WTC11 (cell line): ENCODE measurements at regions not wholly inside any gene's neighbourhood (a gene's known extent, or its start where the extent isn't known, plus 50 kb on each side); places are given as distances from the start of the nearest gene placed in this dataset.

Source experiments
- CREM ChIP-seq: sonication (generic); formaldehyde crosslinking; IDR thresholded peaks from 2 replicates; pipeline ENCODE4 v1.8.1; 2022; ENCODE audit warnings: mild to moderate bottlenecking, missing genetic modification reagents, moderate library complexity
- TF ChIP-seq, protein P1 (sequence below): fragments of 250-450 bp; sonication (Bioruptor Pico); IDR thresholded peaks from 2 replicates; pipeline ENCODE4 v1.9.0; 2021; ENCODE audit warnings: mild to moderate bottlenecking

- TF ChIP-seq, protein P1, sequence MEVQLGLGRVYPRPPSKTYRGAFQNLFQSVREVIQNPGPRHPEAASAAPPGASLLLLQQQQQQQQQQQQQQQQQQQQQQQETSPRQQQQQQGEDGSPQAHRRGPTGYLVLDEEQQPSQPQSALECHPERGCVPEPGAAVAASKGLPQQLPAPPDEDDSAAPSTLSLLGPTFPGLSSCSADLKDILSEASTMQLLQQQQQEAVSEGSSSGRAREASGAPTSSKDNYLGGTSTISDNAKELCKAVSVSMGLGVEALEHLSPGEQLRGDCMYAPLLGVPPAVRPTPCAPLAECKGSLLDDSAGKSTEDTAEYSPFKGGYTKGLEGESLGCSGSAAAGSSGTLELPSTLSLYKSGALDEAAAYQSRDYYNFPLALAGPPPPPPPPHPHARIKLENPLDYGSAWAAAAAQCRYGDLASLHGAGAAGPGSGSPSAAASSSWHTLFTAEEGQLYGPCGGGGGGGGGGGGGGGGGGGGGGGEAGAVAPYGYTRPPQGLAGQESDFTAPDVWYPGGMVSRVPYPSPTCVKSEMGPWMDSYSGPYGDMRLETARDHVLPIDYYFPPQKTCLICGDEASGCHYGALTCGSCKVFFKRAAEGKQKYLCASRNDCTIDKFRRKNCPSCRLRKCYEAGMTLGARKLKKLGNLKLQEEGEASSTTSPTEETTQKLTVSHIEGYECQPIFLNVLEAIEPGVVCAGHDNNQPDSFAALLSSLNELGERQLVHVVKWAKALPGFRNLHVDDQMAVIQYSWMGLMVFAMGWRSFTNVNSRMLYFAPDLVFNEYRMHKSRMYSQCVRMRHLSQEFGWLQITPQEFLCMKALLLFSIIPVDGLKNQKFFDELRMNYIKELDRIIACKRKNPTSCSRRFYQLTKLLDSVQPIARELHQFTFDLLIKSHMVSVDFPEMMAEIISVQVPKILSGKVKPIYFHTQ (CRISPR knock-in tag): no peak
- TF ChIP-seq CREM (CRISPR knock-in tag): no peak
Observed at GRCh38 chr5:152184266-152184665, 220.8 kb downstream of the NMUR2 start.
